ENCODE measurements at regions not wholly inside any gene's neighbourhood (a gene's known extent, or its start where the extent isn't known, plus 50 kb on each side); places are given as distances from the start of the nearest gene placed in this dataset.

DNA sequence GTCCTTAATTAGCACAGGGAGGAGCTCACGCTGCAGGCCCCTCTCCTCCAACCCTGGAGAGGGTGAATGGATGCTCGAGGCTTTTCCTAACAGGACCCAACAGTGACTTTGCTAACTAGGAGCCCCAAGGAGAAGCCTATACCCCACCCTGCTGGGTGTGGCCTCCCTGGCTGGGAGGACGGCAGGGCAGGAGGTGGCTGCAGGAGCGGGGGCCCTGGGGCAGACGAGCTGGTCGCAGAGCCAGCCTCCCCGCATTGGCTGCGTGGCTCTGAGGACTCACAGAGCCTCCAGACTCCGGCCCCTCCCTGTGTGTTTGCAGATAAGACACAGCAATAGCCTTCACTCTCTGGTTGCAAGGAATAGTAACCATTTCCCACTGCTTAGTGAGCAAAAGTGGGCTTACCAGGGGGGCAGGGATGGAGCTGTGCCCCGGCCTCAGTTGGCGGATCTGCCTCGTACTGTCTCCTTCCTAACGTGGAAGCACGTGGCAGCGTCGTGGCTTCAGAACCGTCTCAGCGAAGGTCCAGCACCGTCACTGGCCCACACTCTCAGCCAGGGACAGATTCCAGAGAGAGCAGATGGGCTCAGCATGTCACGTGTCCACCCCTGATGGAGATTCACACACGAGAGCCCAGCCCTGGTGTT lies 1087.5 kb downstream of the BRD1 start:
- DNase-seq (ENCODE audit: low read depth in 3 of 3), result no peak

DNA sequence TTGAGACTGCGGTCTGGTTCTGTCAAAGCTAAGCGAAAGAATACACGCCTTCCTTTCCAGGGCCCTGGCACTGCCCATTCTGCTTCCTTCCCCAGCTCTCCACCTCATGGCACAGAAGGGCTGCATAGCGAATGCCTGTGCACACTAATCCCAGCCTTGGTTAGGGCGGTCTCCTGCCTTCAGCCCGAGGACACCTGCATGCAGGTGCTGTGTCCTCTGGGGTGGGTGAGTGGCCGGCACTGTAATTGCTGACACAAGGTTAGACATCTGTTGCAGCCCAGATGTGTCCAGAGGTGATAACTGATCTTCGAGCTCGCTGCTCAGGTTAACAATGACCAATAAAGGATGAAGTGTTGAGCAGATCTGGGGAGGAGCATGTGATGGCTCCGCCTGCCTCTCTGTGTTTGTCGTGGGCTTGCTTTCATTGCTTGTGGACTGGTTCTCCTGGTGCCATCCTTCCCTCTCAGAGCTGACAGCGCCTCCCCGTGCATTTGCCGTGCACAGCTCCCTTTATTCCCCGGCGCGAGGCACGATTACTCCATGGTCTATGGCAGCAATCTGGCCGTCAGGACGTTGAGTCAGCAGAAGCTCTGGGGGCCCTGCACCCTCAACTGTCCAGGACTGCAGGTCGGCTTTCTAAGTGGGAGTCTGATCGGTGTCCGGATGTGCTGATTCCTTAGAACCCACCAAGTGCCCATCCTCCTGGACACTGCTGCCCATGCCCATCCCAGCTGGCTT lies 1088.2 kb downstream of the BRD1 start:
- no peak for DNase-seq (ENCODE audit: low read depth in 3 of 3)

DNA sequence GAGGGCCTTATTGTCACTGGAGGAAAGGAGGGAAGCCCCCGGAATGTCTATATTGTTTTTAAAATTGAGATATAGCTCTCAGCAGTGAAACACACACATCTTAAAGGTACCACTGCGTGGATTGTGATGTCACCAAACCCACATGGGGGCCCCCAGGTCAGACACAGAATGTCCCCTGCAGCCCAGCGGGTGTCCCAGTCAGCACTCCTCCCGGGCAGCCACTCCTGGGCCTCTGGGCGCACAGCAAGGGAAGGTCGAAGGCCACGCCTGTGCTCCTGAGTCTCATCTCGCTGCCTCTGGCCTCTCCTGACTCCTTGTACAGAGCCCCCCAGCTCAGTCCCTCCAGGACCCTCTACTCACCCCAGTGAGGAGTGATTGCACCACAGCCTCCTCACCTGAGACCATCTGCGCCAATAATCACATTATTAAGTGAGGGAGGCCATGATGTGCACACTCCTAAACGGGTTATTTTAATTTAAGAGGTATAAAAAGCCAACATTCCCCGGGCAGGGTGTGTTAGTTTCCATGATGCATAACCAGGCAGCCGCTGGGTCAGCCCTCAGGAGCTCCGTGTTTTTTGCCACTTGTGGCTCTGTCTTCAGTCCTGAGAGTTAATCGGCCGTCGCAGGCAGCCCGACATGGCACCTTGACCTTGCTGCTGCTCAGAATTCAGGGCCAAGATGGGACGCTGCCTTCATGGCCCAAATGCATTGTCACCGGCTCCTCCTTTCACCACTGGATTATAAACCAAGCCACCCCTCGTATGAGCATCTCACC lies 1089.3 kb downstream of the BRD1 start:
- DNase-seq (ENCODE audit: low read depth in 3 of 3), result no peak

DNA sequence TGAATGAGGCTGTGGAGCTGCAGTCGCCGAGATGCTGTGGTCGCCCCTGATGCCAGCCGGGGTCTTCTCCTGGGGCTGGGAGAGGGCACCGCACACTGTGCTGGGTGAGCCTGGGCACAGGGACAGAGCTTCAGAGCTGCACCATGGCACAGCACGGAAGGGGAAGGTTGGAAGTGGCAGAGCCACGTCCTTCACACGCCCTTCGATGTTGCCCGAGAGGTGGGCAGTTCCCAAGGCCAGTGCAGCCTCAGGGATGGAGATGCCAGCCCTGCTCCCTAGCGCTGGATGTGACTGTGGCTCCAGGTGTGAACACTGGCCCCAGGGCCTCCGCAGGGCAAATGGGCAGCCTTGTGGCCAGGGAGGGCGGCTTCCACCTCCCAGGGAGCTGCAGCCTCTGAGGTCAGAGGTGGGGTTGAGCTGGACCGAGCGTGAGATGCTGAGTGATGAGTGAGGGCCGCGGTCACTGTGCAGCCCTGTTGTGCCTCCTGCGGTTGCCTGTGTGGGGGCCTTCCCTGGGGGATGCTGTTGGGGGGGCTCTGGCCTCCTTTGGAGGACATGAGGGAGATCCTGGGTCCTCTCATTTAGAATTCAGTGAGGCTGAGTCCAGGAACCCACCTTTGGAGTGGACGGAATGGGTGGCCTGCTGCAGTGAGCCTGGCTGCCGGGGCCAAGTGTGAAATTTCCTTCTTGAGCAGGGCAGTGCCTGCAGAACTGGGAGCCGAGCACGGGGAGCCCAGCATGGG lies 1090.0 kb downstream of the BRD1 start:
- DNase-seq (ENCODE audit: low read depth in 3 of 3), result no peak

DNA sequence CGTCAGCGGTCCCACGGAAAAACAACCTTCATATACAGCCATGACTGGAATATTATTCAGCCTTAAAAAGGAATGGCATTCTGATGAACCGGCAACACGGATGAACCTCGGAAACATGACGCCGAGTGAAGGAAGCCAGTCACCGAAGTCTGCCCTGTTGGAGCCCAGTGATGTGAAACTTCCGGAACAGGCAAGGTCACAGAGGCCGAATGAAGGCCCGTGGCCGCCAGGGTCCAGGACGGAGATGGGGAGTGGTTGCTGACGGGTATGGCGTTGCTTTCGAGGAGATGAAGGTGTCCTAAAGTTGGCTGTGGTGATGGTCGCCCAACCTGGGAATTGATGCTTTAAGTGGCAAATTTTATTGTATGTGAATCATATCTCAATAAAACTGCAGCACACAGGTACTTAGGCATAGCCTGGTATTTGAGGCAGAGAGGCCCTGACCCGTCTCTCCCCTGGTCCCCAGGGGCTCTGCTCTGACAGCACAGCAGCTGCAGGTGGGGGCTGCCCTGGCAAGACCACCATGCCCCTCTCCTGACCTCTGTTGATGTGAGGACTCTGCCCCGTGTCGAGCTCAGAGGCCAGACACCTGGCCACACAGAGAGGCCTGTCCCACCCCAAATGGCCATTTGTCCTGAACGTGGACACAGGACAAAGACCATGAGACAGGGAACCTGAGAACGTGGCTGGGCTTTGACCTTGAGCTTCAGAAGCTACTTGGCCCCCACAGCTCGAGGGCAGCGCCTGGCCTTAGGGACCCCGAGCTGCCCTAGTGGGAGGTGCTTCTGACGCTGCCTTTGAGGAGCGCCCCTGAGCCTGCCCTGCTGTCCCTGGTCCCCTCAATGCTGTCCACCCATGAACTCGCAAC lies 1090.8 kb downstream of the BRD1 start:
- DNase-seq (ENCODE audit: low read depth in 3 of 3), result no peak

DNA sequence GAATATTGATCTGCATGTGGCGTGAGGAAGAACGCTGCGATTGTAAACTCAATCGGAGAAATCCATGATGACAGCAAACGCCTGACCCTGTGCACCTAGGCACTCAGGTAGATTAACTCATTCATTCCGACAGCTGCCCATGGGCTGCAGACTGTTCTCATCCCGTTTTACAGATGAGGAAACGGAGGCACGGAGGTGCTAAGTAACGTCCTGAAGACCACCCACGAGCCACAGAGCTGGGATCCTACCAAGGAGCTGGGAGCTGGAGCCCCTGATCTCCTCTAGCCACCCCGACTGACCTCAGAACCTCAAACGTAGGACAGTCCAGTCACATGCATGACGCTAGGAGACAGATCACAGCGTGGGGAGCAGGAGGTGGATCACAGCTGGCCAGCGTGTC lies 1092.7 kb downstream of the BRD1 start:
- no peak for DNase-seq (ENCODE audit: low read depth in 3 of 3)

DNA sequence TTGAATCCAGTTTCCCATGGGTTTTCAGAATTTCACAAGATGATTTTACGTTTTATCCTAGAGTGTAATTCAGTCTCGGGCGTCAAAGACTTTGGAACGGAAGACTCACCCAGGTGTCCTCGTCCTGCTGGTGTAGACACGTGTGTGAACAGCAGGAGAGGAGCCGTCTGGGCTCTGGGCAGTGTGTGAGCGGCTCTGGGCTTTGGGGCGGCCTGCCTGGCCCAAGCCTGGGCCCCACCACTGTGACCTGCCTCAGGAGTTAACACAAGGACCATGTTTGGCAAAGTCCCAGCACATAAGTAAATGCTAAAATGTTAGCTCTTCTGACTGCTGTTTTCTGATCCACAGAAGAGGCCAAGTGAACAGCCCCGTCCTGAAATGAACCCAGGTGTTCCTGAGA lies 1093.3 kb downstream of the BRD1 start:
- no peak for DNase-seq (ENCODE audit: low read depth in 3 of 3)

DNA sequence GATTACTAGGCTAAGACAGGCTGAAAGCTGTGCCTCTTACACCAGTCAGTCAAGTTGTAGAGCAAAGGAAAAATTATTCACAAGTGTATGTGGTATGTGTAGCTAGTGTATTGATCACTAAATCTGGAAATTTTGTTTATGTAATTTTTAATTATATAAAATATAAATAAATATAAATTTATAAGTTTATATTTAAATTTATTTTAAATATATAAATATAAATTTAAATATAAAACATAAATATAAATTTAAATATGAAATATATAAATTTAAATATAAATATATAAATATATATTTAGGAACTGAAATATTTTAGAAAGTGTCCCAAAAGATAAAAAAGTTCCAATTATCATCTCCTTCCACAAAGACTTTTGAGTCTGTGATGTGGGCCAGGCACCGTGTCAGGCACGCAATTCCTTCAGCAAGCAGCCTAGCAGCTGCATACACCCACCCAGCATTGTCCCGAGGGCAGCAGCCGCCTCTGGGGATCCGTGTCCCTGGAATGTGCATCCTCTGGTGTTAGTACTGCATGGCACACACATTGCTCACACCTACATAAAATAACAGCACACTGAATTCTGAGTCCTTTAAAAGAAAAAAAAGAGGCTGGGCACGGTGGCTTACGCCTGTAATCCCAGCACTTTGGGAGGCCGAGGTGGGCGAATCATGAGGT lies 1098.0 kb downstream of the BRD1 start:
- DNase-seq (ENCODE audit: low read depth in 3 of 3), result no peak

DNA sequence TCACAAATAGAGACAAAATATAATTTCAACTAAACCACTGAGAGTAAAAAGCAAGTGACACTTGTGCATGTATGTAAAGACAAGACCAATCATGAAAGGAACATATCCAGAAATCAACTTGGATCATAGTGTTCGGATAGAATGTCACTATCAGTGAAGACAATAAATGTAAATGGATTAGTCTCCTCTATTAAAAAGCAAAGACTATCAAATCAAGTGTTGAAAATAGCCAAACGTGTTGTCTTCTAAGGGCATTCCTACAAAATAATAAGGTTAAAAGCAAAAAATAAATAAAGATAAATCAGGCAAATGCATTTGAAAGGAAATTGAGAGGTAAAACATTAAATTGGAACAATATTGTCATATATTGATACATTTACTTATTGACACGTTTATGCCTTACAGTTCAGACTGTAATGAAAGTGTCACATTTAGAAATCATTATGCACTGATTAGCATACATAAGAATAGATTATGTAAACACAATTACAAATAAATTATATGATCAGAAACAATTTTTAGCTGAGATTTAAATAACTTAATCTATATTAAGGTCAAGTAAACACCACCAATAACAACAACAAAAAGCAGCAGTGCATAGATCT lies 1100.1 kb downstream of the BRD1 start:
- no peak for DNase-seq (ENCODE audit: low read depth in 3 of 3)

DNA sequence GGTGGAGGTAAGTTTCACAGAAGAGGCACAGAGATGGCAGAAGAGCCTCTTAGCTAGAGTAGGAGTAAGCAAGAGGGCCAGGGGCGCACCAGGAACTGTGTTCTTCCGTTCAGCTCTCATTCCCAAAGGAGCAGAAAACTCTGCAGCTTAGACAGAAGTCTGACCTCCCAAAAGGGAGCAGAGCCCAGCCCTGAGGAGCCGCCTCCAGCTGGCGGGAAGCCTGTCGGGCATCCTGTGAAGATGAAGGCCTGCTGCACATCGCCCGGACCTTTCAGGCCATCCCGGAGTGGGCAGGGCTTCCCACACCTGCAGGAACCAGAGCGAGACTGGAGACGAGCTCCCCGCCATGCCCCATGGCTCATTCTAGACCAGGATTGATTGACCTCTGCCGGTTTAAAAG lies 1102.8 kb downstream of the BRD1 start:
- no peak for DNase-seq (ENCODE audit: low read depth in 3 of 3)

DNA sequence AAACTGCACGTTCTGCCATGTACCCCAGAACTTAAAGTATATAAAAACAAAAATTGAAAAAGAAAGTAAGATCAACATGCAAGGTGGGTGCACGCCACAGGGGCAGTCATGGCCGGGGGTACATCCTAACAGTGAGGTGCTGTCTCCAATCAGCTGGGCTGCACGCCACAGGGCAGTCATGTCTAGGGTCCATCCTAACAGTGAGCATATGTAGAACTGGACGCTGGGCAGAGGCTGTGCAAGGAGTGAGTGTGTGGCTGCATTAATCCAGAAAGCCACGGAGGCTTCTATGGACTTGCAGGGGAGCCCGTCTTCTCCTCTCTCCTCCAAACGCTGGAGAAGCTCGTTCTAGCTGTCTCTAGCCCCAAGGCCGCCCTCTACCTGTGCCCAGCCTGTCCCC lies 1105.0 kb downstream of the BRD1 start:
- no peak for DNase-seq (ENCODE audit: low read depth in 3 of 3)

DNA sequence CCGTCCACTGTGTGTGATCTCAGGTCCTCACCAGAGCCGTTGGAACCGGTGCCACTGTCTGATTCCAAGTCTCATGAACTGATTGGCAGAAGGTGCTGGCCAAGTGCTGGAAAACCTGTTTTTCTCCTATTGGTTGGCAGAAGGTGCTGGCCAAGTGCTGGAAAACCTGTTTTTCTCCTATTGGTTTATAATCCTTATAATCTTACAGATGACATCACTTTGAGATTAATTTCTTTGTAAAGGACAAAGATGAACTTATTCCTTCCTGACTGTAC lies 1106.3 kb downstream of the BRD1 start:
- DNase-seq (ENCODE audit: low read depth in 3 of 3), result no peak

DNA sequence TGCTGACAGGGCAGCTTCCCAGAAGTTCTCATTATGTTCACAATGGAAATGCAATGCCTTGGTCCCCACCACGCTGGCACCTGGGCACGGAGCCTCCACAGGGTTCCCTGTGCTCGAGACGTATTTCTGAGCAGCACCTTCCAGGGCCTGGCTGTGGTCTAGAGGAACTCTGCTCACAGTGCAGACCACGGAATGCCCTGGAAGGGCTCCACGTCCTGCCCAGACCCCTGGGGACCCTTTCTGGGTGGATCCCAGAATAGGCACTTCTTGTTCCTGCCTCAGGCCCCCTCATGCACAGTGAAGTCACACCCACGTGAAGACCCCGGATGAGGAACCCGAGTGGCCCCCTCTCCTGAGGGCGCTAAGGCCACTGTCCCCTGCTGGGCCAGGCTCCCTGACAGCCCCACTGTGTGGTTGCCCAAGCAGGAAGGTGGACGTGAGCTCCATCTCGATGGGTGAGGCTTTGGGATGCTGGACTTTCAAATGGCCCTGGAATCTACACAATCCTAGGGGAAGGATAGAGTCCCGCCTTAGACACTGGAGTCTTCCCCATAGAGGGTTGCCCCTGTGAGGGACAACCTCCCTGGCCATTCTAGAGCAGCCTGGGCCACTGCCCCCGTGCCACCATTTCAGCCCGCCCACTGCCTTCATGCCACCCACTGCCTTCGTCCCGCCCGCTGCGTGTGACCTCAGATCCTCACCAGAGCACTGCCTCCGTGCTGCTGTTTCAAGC lies 1106.8 kb downstream of the BRD1 start:
- DNase-seq (ENCODE audit: low read depth in 3 of 3), result no peak

DNA sequence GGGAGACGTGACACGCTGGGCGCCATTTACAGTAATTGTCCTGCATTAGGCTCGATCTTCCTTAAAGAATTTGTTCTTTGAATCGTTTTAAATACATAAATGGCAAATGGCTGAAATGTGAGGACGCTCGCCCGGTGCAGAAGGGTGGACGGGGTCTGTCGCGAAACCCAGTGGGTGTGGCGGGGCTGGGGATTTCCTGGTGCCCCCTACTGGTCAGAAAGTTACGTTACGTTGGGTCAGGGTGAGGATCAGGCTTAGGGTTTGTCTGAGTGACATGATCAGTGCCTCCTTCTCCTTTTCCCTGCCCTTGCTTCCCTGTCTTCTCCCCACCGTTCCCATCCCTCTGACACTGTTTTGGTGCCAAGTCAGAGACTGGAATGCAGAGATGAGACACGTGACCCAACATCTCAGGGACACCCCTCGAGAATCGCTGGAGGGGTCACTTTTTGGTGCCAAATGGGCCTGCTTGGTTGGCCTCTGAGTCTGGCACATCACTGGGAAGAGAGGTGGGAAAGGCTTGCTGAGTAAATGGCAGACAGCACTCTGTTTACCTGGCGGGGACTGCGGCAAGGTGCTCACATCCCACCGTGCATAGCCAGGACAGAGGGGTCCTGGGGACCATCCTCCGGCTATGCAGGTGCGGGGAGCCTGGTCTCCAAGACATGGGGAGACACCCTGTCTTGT lies 1107.6 kb downstream of the BRD1 start:
- no peak for DNase-seq (ENCODE audit: low read depth in 3 of 3)

DNA sequence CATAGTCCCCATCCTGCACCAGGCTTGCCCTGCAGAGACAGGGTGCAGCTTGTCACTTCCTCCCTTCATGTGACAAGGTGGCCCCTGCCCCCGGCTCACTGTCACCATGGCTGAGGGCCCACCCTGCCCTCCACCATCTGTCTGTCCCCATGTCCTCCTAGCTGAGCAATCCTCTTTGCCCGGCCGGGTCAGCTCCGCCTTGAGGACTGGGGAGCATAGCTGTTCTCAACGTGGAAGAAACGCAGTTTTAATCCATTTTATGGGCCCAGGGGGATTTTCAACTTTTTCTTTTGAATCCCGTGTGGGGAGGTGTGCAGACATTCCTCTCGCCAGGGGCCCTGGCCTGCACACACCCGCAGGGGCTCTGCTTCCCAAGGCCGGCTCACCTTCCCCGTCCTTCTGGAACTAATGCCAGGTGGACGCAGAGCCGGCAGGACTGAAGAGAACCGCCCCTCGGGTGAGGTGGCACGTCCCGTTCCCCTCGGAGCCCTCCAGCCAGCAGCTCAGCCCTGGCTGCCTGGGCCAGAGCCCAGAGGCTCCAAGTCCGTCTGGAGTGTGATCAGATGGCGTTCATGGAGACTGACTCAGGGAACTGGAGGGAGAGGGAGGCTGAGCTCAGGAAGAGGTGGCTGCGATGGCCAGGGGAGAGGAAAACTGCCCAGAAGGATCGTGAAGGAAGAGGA lies 1108.7 kb downstream of the BRD1 start:
- DNase-seq (ENCODE audit: low read depth in 3 of 3), result no peak

DNA sequence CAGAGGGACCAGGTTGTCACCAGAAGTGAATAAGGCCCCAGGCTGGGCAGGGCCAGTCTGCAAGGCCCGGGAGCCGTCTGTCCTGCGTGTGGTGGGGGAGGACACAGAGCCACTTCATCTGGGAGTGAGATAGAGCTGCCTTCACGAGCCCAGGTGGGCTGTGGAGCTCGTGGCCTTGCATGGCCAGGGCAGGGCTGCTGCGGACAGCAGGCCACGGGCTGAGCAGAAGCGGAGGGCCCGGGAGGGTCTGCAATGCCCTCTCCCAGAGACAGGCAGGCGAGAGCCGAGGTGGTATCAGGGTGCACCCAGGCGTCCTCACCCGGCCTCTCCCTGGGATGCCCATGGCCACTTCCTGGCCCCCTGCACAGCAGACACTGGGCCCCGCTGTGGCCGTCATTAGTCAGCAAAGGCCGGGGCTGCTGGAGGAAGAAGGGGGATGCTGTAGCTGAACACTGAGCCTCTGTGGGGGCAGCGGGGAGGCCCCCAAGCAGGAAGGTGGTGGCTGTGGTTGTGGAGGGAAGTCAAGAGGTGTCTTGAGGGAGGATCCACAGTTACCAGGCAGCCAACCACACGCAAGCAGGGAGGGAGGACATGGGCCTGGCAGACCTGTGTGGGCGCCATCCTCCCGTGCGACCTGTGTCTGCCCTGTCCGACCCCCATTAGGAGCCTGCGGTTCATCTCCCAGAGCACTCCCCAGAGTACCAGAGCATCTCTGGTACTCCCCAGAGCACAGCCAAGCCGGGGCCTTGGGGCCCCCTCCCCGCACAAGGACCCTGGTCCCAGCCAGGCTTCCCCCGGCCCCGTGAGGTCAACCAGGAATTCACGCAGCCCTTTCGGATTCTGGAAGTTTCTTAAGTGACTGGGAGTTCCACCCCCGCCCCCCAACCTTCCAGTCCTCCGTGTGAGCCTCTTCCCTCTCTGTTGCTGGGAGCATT lies 1109.5 kb downstream of the BRD1 start:
- DNase-seq (ENCODE audit: low read depth in 3 of 3), result no peak

DNA sequence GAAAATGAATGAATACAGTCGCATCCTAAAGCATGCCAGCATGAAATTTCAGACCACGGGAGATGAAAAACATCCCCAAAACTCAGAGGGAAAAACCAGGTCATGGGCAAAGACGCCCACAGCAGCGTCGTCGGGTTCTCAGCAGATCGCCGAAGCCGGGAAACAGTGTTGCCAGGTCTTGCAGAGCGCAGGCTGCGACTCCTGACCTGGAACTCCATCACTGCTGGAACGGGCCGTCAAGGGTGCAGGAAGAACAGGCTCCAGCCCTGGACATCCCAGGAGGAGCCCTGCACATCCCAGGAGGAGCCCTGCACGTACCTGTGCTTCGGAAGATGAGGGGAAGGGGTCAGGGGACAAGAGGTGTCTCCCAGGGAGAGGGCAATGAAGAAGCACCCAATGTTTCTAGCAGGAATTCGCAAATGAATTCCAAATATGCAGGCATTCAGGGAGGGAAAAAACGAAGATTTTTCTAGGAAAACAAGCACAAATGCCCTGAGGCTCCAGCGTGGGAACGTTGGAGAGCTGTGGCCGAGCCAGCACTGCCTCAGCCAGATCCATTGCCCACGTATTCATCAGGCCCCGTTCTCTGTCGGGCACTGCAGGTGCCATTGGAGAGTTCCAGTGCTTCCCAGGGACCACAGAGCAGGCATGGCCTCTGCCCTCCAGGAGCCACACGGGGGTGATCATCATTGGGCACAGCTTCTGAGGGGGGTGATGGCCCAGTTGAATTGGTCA lies 1110.4 kb downstream of the BRD1 start:
- no peak for DNase-seq (ENCODE audit: low read depth in 3 of 3)

Data from stimulated activated CD4-positive, alpha-beta T cell treated with anti-CD3 and anti-CD28 coated beads, TNF-alpha, amount 100 ng/mL, for 48 hours (primary cell).